Central memory CD8-positive, alpha-beta T cell (primary cell): ENCODE measurements at regions not wholly inside any gene's neighbourhood (a gene's known extent, or its start where the extent isn't known, plus 50 kb on each side); places are given as distances from the start of the nearest gene placed in this dataset.
"Not testable (repeated sequence)": the region's sequence is repeated elsewhere in the genome, so short reads cannot be mapped to it uniquely, and the experiment has no call there.

ENCODE experiments used
- ATAC-seq: fragments of 150-1000 bp; cut with Tn5 transposase; replicated peaks from 2 replicates; pipeline ENCODE4 v1.10.0; 2022; ENCODE audit warnings: mild to moderate bottlenecking, moderate FRiP score, moderate number of reproducible peaks; ENCODE audit not compliant: poor library complexity, severe bottlenecking; ENCODE audit errors: extremely low read depth
- DNase-seq, 2 donors: peaks; one replicate each; pipeline ENCODE4 v3.0.0; 2021; ENCODE audit warnings: low spot score in 2 of 2
- H3K27ac Mint-ChIP-seq: one replicate; pipeline ENCODE4 v1.8.0; 2022; ENCODE audit warnings: low read depth, mild to moderate bottlenecking, moderate library complexity, mixed read lengths
- H3K27me3 Mint-ChIP-seq: one replicate; pipeline ENCODE4 v1.8.0; 2022; ENCODE audit warnings: mixed read lengths
- H3K36me3 Mint-ChIP-seq: one replicate; pipeline ENCODE4 v1.8.0; 2022; ENCODE audit warnings: mild to moderate bottlenecking, moderate library complexity, mixed read lengths; ENCODE audit not compliant: insufficient read depth
- H3K4me1 Mint-ChIP-seq: one replicate; pipeline ENCODE4 v1.8.0; 2022; ENCODE audit warnings: mixed read lengths
- H3K4me3 Mint-ChIP-seq: one replicate; pipeline ENCODE4 v1.8.0; 2022; ENCODE audit warnings: mild to moderate bottlenecking, moderate library complexity, mixed read lengths
- H3K9me3 Mint-ChIP-seq: one replicate; pipeline ENCODE4 v1.8.0; 2022; ENCODE audit warnings: mixed read lengths

DNA sequence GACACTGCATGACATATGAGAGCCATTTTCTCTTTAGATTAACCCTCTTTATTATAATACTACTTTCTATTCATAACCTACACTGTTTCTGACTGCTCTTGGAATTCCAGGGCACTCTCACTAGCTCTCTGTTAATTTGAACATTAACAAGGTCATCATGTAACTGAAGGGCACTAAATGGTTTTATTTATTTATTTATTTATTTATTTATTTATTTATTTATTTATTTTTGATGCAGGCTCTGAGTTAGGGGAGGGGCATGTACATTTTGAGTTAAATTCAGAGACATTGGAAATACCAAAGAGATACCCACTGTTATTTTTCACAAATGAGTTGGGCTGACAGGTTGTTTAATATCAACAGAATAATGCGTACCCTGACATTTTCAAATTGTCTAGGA, 1038.7 kb upstream of the NRXN1 start:
- no peak for DNase-seq
- Mint-ChIP-seq H3K36me3 (no peaks in the 10 kb centered on the region), H3K4me3 (no peak overlapping the region), H3K4me1 (no peaks in the 10 kb centered on the region), H3K27ac (no peak overlapping the region), H3K27me3 (no peaks in the 10 kb centered on the region), H3K9me3 (peaks cover 3% of the 10 kb centered on the region)
- no peak for ATAC-seq

DNA sequence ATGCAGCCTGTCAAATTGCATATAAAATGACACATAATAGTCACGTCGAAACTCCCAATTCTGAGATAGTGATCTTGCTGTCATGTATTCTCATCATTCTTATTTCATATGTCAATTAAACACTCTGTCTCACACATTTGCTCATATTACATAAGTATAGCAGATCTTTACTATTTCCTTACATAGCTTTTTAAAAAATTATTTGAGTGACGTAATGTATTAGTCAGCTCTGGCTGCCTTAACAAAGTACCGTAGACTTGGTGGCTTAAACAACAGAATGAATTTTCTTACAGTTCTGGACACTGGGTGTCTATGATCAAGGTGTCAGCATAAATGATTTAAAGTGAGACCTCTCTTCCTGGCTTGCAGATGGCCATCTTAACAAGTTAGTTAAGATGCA, 1032.3 kb upstream of the NRXN1 start:
- Mint-ChIP-seq H3K36me3 (no peaks in the 10 kb centered on the region), H3K4me1 (no peaks in the 10 kb centered on the region), H3K4me3 (no peak overlapping the region), H3K27me3 (no peaks in the 10 kb centered on the region), H3K9me3 (peaks cover 7% of the 10 kb centered on the region), H3K27ac (no peak overlapping the region)
- DNase-seq, result no peak
- ATAC-seq, result no peak

DNA sequence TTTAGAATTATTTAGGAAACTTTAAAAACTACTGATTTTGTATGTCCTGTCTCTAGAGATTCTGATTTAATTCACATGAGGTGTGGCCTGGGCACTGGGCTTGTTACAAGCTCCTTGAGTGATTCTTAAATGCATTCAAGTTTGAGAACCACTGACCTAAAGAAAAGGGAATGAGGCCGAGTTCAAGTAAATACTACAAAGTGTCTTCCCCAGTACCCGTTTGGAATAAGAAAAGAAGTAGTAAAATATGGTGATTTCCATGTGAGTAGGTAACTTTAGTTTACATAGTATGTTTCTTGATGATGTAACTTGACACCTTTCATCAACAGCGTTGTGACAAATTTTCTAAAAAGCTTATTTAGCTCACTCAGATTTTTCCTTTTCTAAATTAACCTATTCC, 1022.9 kb upstream of the NRXN1 start:
- no peak overlapping the region for H3K27ac Mint-ChIP-seq
- H3K4me1 Mint-ChIP-seq, result no peaks in the 10 kb centered on the region
- peaks cover 18% of the 10 kb centered on the region for H3K9me3 Mint-ChIP-seq
- DNase-seq (no peak), ATAC-seq (no peak)
- no peaks in the 10 kb centered on the region for H3K36me3 Mint-ChIP-seq
- H3K27me3 Mint-ChIP-seq, result no peaks in the 10 kb centered on the region
- no peak overlapping the region for H3K4me3 Mint-ChIP-seq

DNA sequence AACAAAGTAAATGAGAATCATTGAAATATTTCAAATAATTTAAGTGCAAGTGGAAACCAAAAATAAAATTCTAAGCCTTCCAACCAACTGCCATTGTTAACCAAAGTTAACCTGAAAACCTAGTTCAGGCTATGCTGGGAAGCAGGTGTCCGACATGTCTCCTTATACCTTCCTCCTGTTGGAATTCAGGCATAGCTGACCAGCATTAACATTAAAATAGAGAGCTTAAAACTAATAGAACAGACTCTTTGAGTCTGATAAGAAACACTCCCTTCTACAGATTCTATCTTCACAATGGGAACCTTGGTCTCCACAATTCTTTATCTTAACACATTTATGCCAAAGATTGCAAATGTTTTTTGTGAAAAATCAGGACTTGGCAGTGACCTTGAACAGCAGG, 1004.9 kb upstream of the NRXN1 start:
- Mint-ChIP-seq H3K4me1 (no peaks in the 10 kb centered on the region), H3K27me3 (no peaks in the 10 kb centered on the region), H3K36me3 (no peaks in the 10 kb centered on the region), H3K9me3 (peaks cover 11% of the 10 kb centered on the region), H3K27ac (no peak overlapping the region), H3K4me3 (no peak overlapping the region)
- ATAC-seq (no peak), DNase-seq (no peak)

DNA sequence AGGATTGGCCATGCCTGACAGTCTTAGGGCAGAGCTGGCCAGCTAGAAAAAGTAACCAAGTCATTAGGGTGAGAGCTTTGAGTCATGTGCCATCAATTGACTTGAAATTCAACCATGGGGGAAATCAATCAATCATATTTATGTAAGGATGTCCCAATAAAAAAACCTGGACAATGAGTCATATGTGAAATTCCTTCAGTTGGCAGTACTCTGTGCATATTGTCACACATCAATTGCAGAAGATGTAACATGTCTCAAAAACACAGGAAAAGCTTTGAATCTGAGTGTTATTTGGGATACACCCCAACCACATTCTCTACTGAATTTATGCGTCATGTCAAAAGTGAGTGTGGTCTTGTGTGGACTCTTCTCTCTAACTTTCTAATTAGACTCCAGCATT, 1004.1 kb upstream of the NRXN1 start:
- DNase-seq (no peak), ATAC-seq (no peak)
- Mint-ChIP-seq H3K27me3 (no peaks in the 10 kb centered on the region), H3K4me3 (no peak overlapping the region), H3K27ac (no peak overlapping the region), H3K9me3 (peaks cover 13% of the 10 kb centered on the region), H3K36me3 (no peaks in the 10 kb centered on the region), H3K4me1 (no peaks in the 10 kb centered on the region)

DNA sequence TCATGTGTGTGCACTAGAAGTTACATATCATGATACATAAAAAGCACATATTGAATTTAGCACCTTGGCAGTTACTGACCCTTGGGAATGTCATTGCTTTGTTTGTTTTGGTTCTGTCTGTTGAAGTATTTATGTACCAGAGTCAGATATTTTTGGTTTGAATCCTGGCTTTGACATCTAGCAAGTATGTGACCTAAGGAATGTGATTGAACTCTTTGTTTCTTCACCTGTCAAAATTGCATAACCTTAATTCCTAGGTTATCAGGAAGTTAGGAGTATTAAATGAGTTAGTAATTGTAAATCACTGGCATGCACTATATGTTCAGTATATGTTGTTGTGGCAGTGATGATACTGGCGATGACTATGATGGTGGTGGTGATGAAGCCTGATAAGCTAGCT, 1003.5 kb upstream of the NRXN1 start:
- H3K36me3 Mint-ChIP-seq, result no peaks in the 10 kb centered on the region
- no peaks in the 10 kb centered on the region for H3K4me1 Mint-ChIP-seq
- H3K4me3 Mint-ChIP-seq, result no peak overlapping the region
- DNase-seq (no peak), ATAC-seq (no peak)
- no peaks in the 10 kb centered on the region for H3K27me3 Mint-ChIP-seq
- H3K9me3 Mint-ChIP-seq, result peaks cover 18% of the 10 kb centered on the region
- no peak overlapping the region for H3K27ac Mint-ChIP-seq

DNA sequence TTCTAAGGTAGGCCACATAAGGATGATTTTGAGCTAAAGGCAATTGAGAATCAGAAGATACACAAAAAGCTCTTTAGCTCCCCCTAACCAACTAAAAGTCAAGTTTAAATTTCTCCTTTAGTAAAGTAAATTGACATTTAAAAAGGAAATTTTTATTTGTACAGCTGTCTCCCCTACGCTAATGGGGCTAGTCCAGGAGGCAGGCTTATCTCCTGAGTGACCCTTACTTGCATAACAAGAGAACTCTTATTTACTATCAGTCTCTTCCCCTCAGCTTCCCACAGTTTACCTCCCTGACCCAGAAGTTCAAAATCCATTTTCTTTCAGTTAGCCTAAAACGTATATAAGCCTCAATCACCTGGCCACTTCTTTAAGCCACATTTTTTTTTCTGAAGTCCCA, 1002.8 kb upstream of the NRXN1 start:
- Mint-ChIP-seq H3K27me3 (no peaks in the 10 kb centered on the region), H3K27ac (no peak overlapping the region), H3K9me3 (peaks cover 18% of the 10 kb centered on the region)

DNA sequence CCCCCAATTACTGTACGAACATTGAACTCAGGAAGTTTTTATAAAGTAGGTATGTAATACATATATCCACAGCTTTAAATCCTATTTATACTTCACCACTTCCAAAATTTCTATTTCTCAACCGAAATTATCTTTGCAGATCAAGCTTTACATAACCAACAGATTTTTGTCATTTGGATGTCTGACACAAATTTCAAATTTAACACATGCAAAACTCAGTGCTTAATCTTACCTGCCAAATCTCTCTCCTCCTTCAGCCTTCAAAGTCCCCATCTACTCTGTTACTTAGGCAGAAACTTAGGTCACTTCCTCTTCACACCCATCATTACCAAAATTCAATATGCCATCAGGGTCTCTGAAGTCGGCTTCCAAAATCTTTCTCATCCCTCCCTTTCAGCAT, 990.1 kb upstream of the NRXN1 start:
- Mint-ChIP-seq H3K36me3 (no peaks in the 10 kb centered on the region), H3K27me3 (no peaks in the 10 kb centered on the region), H3K27ac (no peak overlapping the region), H3K4me1 (no peaks in the 10 kb centered on the region), H3K4me3 (no peak overlapping the region), H3K9me3 (peaks cover 53% of the 10 kb centered on the region)
- DNase-seq, result no peak
- ATAC-seq, result no peak

More for the DNA sequence above, 1002.8 kb upstream of the NRXN1 start:
- Mint-ChIP-seq H3K4me3 (no peak overlapping the region), H3K36me3 (no peaks in the 10 kb centered on the region), H3K4me1 (no peaks in the 10 kb centered on the region)
- no peak for DNase-seq
- no peak for ATAC-seq

DNA sequence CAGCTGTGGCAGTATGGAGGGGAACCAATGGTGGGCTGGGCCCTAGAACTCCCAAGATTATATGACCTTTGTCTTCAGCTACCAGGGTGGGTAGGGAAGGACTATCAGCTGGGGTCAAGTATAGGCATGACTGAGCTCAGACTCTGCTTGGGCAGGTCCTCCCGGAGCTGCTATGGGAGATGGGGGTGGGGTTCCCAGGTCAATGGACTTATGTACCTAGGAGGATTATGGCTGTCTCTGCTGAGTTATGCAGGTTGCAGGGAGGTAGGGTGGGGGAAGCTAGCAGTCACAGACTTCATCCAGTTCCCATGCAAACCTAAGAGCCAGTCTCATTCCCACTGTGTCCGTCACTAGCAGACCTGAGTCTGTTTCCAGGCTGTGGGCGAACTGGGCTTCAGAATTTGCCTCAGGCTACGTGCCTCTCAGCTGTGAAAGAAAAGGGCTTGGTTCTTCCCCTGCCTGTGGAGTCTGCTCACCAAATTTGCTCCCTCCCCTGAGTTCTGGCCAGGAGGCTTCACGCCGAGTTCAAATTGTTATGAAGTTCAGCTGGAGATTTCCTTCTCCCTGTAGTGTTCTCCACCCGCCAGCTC, 985.8 kb upstream of the NRXN1 start:
- Mint-ChIP-seq H3K36me3 (no peaks in the 10 kb centered on the region), H3K4me3 (no peak overlapping the region), H3K27ac (no peak overlapping the region), H3K4me1 (no peaks in the 10 kb centered on the region), H3K27me3 (no peaks in the 10 kb centered on the region), H3K9me3 (peaks cover 48% of the 10 kb centered on the region)
- ATAC-seq (no peak), DNase-seq (no peak)

DNA sequence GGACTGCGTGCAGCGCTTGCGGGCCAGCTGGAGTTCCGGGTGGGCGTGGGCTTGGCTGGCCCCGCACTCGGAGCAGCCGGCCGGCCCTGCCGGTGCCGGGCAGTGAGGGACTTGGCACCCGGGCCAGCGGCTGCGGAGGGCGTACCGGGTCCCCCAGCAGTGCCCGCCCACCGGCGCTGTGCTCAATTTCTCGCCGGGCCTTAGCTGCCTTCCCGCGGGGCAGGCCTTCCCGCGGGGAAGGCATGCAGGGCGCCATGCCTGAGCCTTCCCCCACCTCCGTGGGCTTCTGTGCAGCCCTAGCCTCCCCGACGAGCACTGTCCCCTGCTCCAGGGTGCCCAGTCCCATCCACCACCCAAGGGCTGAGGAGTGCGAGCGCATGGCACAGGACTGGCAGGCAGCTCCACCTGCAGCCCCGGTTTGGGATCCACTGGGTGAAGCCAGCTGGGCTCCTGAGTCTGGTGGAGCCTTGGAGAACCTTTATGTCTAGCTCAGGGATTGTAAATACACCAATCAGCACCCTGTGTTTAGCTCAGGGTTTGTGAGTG, 975.0 kb upstream of the NRXN1 start:
- not testable (repeated sequence) for H3K36me3 Mint-ChIP-seq, ATAC-seq

DNA sequence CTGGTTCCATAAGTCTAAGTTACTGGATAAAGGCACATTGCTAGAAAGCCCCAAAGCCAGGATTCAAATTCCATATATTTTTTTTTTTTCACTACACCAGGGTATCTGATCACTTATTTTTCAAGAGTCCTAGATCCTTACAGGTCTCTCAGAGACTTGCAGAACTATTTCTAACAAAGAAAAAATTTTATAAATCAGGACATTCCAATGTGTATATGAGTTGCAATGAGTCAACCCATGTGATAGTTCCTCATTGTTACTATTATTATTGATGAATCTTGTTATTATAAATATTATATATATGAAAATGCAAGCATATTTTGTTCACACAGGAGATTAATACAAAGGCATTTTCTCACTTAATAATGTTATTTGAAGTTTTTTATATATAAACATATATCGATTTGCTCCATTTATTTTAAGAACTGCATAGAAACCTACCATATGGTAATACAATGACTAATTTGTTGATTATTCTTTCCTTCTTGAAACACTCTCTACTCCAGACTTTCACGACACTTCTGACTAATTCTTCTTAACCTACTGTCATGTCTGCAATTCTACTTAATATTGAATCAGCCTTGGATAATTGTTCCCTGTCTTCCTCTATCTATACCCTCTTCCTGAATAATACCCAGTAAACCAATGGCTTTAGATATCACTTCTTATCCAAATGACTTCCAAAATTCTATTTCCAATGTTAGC, 968.4 kb upstream of the NRXN1 start:
- no peaks in the 10 kb centered on the region for H3K36me3 Mint-ChIP-seq
- peaks cover 30% of the 10 kb centered on the region for H3K9me3 Mint-ChIP-seq
- no peak overlapping the region for H3K4me3 Mint-ChIP-seq
- DNase-seq, result no peak
- no peaks in the 10 kb centered on the region for H3K27me3 Mint-ChIP-seq
- no peak overlapping the region for H3K27ac Mint-ChIP-seq
- ATAC-seq, result no peak
- H3K4me1 Mint-ChIP-seq, result no peaks in the 10 kb centered on the region

More for the DNA sequence above, 975.0 kb upstream of the NRXN1 start:
- not testable (repeated sequence) for H3K27me3 Mint-ChIP-seq, H3K4me3 Mint-ChIP-seq, DNase-seq, H3K4me1 Mint-ChIP-seq, H3K27ac Mint-ChIP-seq
- peaks cover 13% of the 10 kb centered on the region for H3K9me3 Mint-ChIP-seq

DNA sequence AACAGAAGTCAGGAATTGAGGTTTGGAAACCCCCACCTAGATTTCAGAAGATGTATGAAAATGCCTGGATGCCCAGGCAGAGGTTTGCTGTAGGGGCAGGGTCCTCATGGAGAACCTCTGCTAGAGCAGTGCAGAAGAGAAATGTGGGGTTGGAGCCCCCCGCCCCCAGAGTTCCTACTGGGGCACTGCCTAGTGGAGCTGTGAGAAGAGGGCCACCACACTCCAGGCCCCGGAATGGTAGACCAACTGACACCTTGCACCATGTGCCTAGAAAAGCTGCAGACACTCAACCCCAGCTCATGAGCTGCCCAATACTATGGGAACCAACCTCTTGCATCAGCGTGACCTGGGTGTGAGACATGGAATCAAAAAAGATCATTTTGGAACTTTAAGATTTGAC, 967.0 kb upstream of the NRXN1 start:
- ATAC-seq (no peak), DNase-seq (no peak)
- Mint-ChIP-seq H3K27ac (no peak overlapping the region), H3K36me3 (no peaks in the 10 kb centered on the region), H3K9me3 (peaks cover 33% of the 10 kb centered on the region), H3K4me3 (no peak overlapping the region), H3K27me3 (no peaks in the 10 kb centered on the region), H3K4me1 (no peaks in the 10 kb centered on the region)

DNA sequence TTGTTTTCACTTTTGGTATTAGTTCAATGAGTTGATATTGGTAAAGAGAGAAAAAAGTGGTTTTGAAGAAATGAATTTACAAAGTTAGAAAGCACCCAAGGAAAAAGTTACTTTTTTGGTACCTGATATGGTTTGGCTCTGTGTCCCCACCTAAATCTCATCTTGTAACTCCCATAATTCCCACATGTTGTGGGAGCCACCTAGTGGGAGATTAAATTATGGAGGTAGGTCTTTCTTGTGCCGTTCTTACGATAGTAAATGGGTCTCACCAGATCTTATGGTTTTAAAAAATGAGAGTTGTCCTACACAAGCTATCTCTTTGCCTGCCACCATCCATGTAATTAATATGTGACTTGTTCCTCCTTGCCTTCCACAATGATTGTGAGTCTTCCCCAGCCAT, 965.6 kb upstream of the NRXN1 start:
- Mint-ChIP-seq H3K27ac (no peak overlapping the region), H3K9me3 (peaks cover 38% of the 10 kb centered on the region), H3K27me3 (no peaks in the 10 kb centered on the region), H3K4me3 (no peak overlapping the region), H3K4me1 (no peaks in the 10 kb centered on the region), H3K36me3 (no peaks in the 10 kb centered on the region)
- ATAC-seq (no peak), DNase-seq (no peak)
